ENCODE measurements at regions not wholly inside any gene's neighbourhood (a gene's known extent, or its start where the extent isn't known, plus 50 kb on each side); places are given as distances from the start of the nearest gene placed in this dataset.

- Histone ChIP-seq H3K4me3 (ENCODE audit: low read depth, low read length) (no peak overlapping the region), H3K27ac (no peak overlapping the region), H3K27me3 (ENCODE audit: insufficient read depth, low read depth, severe bottlenecking) (no peaks in the 10 kb centered on the region), H3K9me3 (ENCODE audit: severe bottlenecking) (no peaks in the 10 kb centered on the region), H3K36me3 (no peaks in the 10 kb centered on the region)
- TF ChIP-seq, protein P1, sequence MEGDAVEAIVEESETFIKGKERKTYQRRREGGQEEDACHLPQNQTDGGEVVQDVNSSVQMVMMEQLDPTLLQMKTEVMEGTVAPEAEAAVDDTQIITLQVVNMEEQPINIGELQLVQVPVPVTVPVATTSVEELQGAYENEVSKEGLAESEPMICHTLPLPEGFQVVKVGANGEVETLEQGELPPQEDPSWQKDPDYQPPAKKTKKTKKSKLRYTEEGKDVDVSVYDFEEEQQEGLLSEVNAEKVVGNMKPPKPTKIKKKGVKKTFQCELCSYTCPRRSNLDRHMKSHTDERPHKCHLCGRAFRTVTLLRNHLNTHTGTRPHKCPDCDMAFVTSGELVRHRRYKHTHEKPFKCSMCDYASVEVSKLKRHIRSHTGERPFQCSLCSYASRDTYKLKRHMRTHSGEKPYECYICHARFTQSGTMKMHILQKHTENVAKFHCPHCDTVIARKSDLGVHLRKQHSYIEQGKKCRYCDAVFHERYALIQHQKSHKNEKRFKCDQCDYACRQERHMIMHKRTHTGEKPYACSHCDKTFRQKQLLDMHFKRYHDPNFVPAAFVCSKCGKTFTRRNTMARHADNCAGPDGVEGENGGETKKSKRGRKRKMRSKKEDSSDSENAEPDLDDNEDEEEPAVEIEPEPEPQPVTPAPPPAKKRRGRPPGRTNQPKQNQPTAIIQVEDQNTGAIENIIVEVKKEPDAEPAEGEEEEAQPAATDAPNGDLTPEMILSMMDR (IDR thresholded peaks at IDR 0.05; ENCODE audit: low read depth, low read length), result no peak
- DNase-seq, result no peak
Observed at GRCh38 chr5:97549496-97549895, 366.4 kb upstream of the RIOK2 start.

GRCh38 chr5:97550164-97550563, 367.1 kb upstream of the RIOK2 start:
- Histone ChIP-seq H3K27me3 (ENCODE audit: insufficient read depth, low read depth, severe bottlenecking) (no peaks in the 10 kb centered on the region), H3K27ac (no peak overlapping the region), H3K9me3 (ENCODE audit: severe bottlenecking) (no peaks in the 10 kb centered on the region), H3K36me3 (no peaks in the 10 kb centered on the region), H3K4me3 (ENCODE audit: low read depth, low read length) (no peak overlapping the region)
- no peak for DNase-seq
- TF ChIP-seq, protein P1 (IDR thresholded peaks at IDR 0.05; ENCODE audit: low read depth, low read length), result no peak

DNA sequence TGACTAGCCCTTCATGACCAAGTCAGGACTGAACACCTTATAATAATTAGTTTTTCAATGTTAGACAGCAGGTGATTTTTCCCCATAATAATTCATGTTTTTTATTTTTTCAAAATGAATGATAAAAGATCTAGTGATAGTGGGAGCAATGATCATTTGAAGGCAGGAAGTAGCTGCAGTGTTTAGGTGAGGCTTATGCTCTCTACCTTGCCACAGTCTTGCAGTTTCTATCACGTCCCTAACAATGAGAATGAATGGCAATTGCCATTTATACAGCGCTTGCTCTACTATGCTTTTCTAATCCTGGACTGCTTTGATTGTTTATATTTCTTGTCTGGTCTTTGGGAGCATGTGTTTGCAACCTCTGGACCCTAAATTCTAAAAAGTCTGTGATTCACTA, 367.8 kb upstream of the RIOK2 start:
- H3K4me3 ChIP-seq (ENCODE audit: low read depth, low read length), result no peak overlapping the region
- no peaks in the 10 kb centered on the region for H3K9me3 ChIP-seq (ENCODE audit: severe bottlenecking)
- no peak for DNase-seq
- H3K27ac ChIP-seq, result no peak overlapping the region
- no peaks in the 10 kb centered on the region for H3K27me3 ChIP-seq (ENCODE audit: insufficient read depth, low read depth, severe bottlenecking)
- TF ChIP-seq, protein P1 (IDR thresholded peaks at IDR 0.05; ENCODE audit: low read depth, low read length), result no peak
- H3K36me3 ChIP-seq, result no peaks in the 10 kb centered on the region

DNA sequence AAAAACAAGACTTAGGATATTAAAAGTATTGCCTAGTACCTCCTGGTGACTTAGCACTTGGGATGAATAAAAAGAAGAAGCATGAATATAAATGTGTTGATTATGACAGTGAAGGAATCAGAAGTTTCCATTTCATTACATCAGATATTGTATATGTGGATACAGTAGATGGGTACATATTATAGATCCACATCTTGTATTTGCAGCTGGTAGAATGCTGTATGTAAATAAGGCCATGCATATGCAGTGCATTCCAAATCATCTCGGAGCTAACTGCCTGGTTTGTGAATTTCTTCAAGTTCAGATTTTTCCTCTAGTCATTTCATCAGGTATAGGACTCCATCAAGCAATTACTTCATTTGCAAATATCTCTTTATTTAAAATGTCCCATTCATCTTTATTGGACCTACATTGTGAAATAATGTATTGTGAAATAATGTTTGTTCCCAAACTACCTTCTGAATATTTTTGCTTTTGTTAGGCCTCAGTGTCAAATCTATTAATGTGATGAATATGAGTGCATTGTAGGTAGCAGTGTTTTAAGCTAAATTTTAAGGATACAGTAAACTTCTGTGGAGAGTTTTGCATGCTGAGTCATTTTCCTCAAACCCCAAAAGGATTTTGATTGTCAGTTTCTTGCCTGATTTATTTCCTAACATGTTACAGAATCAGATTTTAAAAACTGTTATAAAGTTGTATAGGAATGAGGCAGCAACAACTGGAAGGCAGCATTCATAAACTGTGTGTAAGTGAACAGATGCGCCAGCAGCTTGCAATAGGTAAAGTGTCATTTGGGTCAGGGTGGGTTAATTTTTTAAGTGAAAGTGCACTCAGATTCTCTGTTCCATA, 370.8 kb upstream of the RIOK2 start:
- DNase-seq, result no peak
- TF ChIP-seq, protein P1 (IDR thresholded peaks at IDR 0.05; ENCODE audit: low read depth, low read length), result no peak

GRCh38 chr5:97554977-97555643, 372.1 kb upstream of the RIOK2 start:
- H3K9me3 ChIP-seq (ENCODE audit: severe bottlenecking), result no peaks in the 10 kb centered on the region
- H3K36me3 ChIP-seq, result no peaks in the 10 kb centered on the region
- no peak overlapping the region for H3K4me3 ChIP-seq (ENCODE audit: low read depth, low read length)
- H3K27me3 ChIP-seq (ENCODE audit: insufficient read depth, low read depth, severe bottlenecking), result no peaks in the 10 kb centered on the region
- DNase-seq, result no peak
- no peak overlapping the region for H3K27ac ChIP-seq
- TF ChIP-seq, protein P1 (IDR thresholded peaks at IDR 0.05; ENCODE audit: low read depth, low read length), result no peak

More for the DNA sequence above, 370.8 kb upstream of the RIOK2 start:
- Histone ChIP-seq H3K27me3 (ENCODE audit: insufficient read depth, low read depth, severe bottlenecking) (no peaks in the 10 kb centered on the region), H3K36me3 (no peaks in the 10 kb centered on the region), H3K27ac (no peak overlapping the region), H3K9me3 (ENCODE audit: severe bottlenecking) (no peaks in the 10 kb centered on the region), H3K4me3 (ENCODE audit: low read depth, low read length) (no peak overlapping the region)
